Kidney (tissue), 13 donors: ENCODE measurements at regions not wholly inside any gene's neighbourhood (a gene's known extent, or its start where the extent isn't known, plus 50 kb on each side); places are given as distances from the start of the nearest gene placed in this dataset.

Experiments
- DNase-seq, 5 donors: peaks; one replicate each; pipeline ENCODE4 v3.0.0-alpha.2; 2013 to 2020
- FAIRE-seq: peaks from 2 replicates; lab custom pipeline; 2012; peaks lifted over from hg19 to GRCh38; lab: Jason Lieb, UNC
- H3K27ac ChIP-seq, 2 donors: one replicate each; pipeline ENCODE4 v1.7.0; 2013; ENCODE audit warnings: low read depth in 2 of 2, low read length in 2 of 2, inconsistent platforms in 1 of 2
- H3K27me3 ChIP-seq: one replicate; pipeline ENCODE4 v1.7.1; 2013; ENCODE audit warnings: low read length, inconsistent platforms; ENCODE audit not compliant: control insufficient read depth, insufficient read depth
- H3K36me3 ChIP-seq, 3 donors: one replicate each; pipeline versions ENCODE4 v1.7.0 to v1.7.1; 2013; ENCODE audit warnings: low read length in 3 of 3, control low read depth in 1 of 3, inconsistent platforms in 1 of 3; ENCODE audit not compliant: insufficient read depth in 3 of 3, control insufficient read depth in 2 of 3
- H3K4me1 ChIP-seq, 3 donors: one replicate each; pipeline versions ENCODE4 v1.7.0 to v1.7.1; 2013; ENCODE audit warnings: low read length in 3 of 3, inconsistent platforms in 1 of 3, low read depth in 1 of 3; ENCODE audit not compliant: control insufficient read depth in 2 of 3, insufficient read depth in 2 of 3
- H3K4me3 ChIP-seq, 3 donors: one replicate each; pipeline versions ENCODE4 v1.7.0 to v1.8.1; 2013; ENCODE audit warnings: low read length in 3 of 3, control low read depth in 1 of 3, inconsistent platforms in 1 of 3
- H3K9ac ChIP-seq, 3 donors: one replicate each; pipeline versions ENCODE4 v1.7.0 to v1.7.1; 2013; ENCODE audit warnings: low read length in 3 of 3, control low read depth in 1 of 3, inconsistent platforms in 1 of 3
- H3K9me3 ChIP-seq, 3 donors: one replicate each; pipeline versions ENCODE4 v1.7.0 to v1.7.1; 2013; ENCODE audit warnings: low read length in 3 of 3, control low read depth in 1 of 3, inconsistent platforms in 1 of 3; ENCODE audit not compliant: control insufficient read depth in 2 of 3, insufficient read depth in 1 of 3
- intact Hi-C: fragments of 100-400 bp; cut with DNase I; formaldehyde crosslinking; loops from one replicate; pipeline ENCODE4 v1.11.1; 2022
- TF ChIP-seq, protein P1 (sequence below): IDR thresholded peaks from 3 replicates; pipeline ENCODE4 v1.5.1; 2012; ENCODE audit warnings: mild to moderate bottlenecking, moderate library complexity, borderline replicate concordance; ENCODE audit not compliant: insufficient read depth; ENCODE audit errors: extremely low read depth
- donor health status: control.
- donor health status: control.
- donor health status: control.
- donor health status: control.
- donor health status: control.
- donor health status: DM: yes; HTN: yes; CAD: no.
- donor health status: Normal renal cell carcinoma (clear cell type).

DNA sequence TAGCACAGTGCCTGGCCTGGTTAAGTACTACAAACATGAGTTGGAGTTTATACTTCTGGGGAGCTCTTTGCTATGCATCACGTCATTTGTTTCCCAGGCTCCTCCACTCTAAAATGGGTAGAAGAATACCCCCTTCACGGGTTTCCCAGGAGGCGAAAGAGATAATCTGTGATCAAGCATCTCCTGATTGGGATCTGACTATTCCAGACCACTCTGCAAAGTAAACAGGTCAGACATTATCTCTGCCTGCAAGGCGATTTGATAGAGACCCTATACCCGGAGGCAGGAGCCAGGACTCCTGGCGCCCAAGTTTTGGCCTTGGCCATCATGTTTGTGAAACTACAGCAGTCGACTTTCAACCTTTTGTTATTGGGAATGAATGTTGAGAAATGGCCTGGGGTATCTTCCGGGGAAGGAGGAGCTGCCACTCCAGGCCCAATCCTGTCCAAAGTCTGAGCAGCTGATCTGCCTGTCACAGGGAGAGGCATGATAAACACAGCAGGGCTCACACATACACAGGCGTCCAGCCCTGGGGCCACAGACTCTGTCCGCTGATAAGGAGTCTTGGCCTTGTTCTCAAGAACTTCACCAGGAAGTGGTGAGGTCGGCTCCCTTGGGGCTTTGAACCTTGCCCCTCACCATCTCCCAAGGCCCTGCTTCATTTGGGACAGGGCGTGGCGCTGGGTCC, 199.9 kb downstream of the MAF start:
- no peak for DNase-seq
- TF ChIP-seq, protein P1, sequence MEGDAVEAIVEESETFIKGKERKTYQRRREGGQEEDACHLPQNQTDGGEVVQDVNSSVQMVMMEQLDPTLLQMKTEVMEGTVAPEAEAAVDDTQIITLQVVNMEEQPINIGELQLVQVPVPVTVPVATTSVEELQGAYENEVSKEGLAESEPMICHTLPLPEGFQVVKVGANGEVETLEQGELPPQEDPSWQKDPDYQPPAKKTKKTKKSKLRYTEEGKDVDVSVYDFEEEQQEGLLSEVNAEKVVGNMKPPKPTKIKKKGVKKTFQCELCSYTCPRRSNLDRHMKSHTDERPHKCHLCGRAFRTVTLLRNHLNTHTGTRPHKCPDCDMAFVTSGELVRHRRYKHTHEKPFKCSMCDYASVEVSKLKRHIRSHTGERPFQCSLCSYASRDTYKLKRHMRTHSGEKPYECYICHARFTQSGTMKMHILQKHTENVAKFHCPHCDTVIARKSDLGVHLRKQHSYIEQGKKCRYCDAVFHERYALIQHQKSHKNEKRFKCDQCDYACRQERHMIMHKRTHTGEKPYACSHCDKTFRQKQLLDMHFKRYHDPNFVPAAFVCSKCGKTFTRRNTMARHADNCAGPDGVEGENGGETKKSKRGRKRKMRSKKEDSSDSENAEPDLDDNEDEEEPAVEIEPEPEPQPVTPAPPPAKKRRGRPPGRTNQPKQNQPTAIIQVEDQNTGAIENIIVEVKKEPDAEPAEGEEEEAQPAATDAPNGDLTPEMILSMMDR = no peak
- no peaks in the 10 kb centered on the region for H3K27me3 ChIP-seq
- H3K27ac ChIP-seq = no peak overlapping the region
- peaks cover 0 to 2% (median 0%) of the 10 kb centered on the region in 3 donors for H3K4me1 ChIP-seq
- H3K4me3 ChIP-seq = no peak overlapping the region
- no peak overlapping the region for H3K9ac ChIP-seq
- peaks cover 0 to 4% (median 0%) of the 10 kb centered on the region in 3 donors for H3K9me3 ChIP-seq
- no peak for FAIRE-seq
- no peaks in the 10 kb centered on the region for H3K36me3 ChIP-seq
- intact Hi-C loops = no loop called here

DNA sequence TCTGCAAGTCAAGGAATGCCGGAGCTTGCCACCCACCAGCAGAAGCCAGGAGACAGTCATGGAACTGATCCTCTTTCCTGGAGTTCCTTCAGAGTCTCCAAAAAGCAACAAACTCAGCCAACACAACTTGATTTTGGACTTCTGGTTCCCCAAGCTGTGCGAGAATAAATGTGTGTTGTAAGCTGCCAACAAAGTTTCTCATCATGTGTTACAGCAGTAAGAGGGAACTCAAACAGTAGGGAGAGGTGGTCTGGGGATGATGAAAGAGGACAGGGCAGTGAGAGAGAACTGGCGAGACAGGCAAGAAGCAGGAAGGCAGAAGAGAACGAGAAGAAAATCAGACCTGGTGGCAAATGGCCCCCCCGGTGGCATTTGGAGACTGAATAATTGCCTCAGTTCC, 204.9 kb downstream of the MAF start:
- DNase-seq (no peak), FAIRE-seq (no peak)
- TF ChIP-seq, protein P1 = no peak
- intact Hi-C loops = no loop called here
- H3K4me3 ChIP-seq = no peak overlapping the region
- H3K9ac ChIP-seq = no peak overlapping the region
- no peaks in the 10 kb centered on the region for H3K36me3 ChIP-seq
- H3K4me1 ChIP-seq = peaks cover 0 to 2% (median 0%) of the 10 kb centered on the region in 3 donors
- no peaks in the 10 kb centered on the region for H3K9me3 ChIP-seq
- no peaks in the 10 kb centered on the region for H3K27me3 ChIP-seq
- no peak overlapping the region for H3K27ac ChIP-seq

DNA sequence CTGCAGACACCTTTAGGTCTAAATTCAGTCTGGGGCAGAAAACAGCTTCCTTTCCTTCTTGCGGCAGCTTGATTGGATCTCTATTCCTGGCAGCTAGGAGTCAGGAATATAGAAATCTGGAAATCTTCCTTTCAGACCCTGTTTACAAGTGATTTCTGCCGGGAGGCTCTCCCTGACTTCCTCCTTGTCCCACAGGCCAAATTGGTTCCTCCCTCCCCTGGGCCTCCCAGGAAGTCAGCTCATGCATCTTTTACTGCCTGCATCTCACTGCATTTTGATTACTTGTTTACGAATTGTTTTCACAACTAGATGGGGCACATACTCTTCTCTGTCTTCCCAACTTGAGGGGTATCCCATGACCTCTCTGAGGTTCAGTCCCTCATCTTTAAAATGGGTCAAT, 206.3 kb downstream of the MAF start:
- Histone ChIP-seq H3K27ac (no peak overlapping the region), H3K9me3 (no peaks in the 10 kb centered on the region), H3K27me3 (no peaks in the 10 kb centered on the region), H3K9ac (no peak overlapping the region), H3K4me1 (peaks cover 0 to 2% (median 0%) of the 10 kb centered on the region in 3 donors), H3K4me3 (no peak overlapping the region), H3K36me3 (no peaks in the 10 kb centered on the region)
- intact Hi-C loops = no loop called here
- no peak for FAIRE-seq
- TF ChIP-seq, protein P1 = no peak
- no peak for DNase-seq
